Hepatocyte (in vitro differentiated cells): ENCODE measurements at regions not wholly inside any gene's neighbourhood (a gene's known extent, or its start where the extent isn't known, plus 50 kb on each side); places are given as distances from the start of the nearest gene placed in this dataset.

ENCODE experiments used
- EZH2 ChIP-seq: fragments of 200-600 bp; sonication (generic); IDR thresholded peaks from 2 replicates; pipeline ENCODE4 v1.6.1; 2016; ENCODE audit warnings: antibody characterized with exemption, mild to moderate bottlenecking, borderline replicate concordance
- EZH2phosphoT487 ChIP-seq: fragments of 200-600 bp; sonication (generic); IDR thresholded peaks from one replicate; pipeline ENCODE4 v1.6.1; 2018; ENCODE audit warnings: antibody characterized with exemption, mild to moderate bottlenecking, low read depth, moderate library complexity; ENCODE audit not compliant: unreplicated experiment, severe bottlenecking
- TF ChIP-seq, protein P1 (sequence below): fragments of 200-600 bp; sonication (generic); IDR thresholded peaks from 2 replicates; pipeline ENCODE4 v1.5.1; 2016; ENCODE audit warnings: antibody characterized with exemption, mild to moderate bottlenecking; ENCODE audit not compliant: poor library complexity

DNA sequence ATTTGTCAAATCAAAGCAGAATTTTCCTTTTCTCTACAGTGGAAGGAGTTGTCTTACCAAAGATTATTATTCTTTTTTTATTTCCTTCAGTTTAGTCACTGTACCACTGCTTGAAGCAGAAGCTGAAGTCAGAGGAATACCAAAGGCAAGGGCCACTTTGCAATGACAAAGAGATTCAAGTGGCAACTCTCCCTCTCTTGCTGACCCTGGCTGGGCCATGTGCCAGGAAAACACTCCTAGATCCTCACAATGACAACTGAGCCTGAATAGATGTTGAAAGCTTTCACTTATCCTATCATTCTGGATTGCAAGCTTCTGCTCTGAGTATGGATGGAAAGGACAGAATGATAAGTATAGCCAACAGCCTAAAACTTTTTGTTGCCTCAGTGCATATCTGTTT, 618.3 kb downstream of the NR2F1-AS1 start:
- TF ChIP-seq, protein P1, sequence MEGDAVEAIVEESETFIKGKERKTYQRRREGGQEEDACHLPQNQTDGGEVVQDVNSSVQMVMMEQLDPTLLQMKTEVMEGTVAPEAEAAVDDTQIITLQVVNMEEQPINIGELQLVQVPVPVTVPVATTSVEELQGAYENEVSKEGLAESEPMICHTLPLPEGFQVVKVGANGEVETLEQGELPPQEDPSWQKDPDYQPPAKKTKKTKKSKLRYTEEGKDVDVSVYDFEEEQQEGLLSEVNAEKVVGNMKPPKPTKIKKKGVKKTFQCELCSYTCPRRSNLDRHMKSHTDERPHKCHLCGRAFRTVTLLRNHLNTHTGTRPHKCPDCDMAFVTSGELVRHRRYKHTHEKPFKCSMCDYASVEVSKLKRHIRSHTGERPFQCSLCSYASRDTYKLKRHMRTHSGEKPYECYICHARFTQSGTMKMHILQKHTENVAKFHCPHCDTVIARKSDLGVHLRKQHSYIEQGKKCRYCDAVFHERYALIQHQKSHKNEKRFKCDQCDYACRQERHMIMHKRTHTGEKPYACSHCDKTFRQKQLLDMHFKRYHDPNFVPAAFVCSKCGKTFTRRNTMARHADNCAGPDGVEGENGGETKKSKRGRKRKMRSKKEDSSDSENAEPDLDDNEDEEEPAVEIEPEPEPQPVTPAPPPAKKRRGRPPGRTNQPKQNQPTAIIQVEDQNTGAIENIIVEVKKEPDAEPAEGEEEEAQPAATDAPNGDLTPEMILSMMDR = no peak
- no peak for TF ChIP-seq EZH2
- TF ChIP-seq EZH2phosphoT487 = no peak
